HG02571 (cell line): ENCODE measurements at regions not wholly inside any gene's neighbourhood (a gene's known extent, or its start where the extent isn't known, plus 50 kb on each side); places are given as distances from the start of the nearest gene placed in this dataset.

Experiments
- ATAC-seq: cut with Tn5 transposase; IDR thresholded peaks from one replicate; pipeline ENCODE4 v1.9.1; 2021; ENCODE audit warnings: mild to moderate bottlenecking, moderate library complexity; ENCODE audit not compliant: unreplicated experiment

DNA sequence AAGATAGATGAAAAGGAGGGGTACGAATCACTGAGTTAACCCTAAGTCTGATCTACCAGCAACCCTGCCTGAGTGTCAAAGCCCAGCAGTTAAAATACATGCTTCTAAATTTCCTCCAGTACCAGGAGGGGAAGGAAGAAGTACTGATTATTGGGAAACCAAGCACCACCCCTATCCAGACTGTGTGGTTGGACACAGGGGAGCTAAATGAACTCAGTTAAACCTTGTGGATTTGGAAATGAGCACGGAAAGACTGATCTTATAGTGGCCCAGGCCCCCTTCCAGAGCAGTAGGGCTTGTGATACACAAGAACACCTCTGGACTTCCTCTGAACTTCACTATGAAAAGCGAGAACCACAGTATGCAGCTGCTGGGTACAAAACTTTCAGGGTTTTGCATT, 585.6 kb downstream of the MAFB start:
- no peak for ATAC-seq

DNA sequence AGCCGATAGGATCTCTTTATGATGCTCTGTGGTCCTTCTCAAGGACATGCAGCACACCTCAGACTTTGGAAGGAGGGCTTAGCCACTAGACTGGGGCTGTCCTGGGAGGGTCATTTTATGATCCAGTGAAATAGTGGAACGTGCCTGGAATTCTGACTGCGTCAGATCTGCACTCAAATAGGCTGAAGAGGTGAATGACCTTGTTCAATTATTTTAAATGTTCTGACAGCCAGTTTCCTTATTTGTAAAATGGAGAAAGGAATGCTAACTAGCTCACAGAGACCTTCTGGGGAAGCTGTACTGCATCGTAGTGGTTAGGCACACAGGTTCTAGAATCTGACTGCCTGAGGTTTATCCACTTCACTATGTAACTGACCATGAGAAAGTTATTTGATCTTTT, 587.5 kb downstream of the MAFB start:
- ATAC-seq: no peak

DNA sequence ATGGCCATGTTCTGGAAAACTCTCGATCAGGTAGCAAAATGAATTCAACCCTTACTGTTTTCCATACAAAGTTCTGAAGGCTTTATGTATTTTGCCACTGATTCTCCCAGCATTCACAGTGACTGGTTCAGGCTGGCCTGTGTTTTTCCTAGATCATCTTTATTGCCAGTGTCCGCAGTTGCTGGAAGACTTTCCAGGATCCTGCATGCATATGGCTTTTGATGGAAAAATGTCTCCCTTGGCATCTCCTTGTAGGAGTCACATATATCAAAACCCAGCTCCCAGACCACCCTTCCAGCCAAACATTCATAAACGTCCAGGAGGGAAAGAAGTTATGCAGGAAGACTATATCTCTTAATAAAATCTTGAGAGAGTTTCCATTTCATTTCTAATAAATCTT, 588.8 kb downstream of the MAFB start:
- no peak for ATAC-seq

DNA sequence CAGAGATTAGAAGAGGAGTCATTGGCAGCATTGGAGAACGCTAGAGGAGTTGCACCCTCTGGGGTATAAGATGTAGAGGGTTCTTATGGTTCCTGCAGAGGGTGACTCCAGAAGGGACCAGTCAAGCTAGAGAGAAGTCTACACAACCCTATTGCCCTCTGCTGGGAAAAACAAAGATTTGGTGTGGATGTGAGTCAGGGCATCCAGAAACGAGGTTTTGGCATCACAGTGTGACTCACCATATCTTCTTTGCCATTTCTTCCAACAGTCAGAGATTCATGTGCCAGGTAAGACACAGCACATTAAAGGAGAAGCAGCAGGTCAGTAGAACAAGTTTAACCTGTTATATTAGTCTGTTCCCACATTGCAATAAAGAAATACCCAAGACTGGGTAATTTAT, 598.8 kb downstream of the MAFB start:
- ATAC-seq: no peak

DNA sequence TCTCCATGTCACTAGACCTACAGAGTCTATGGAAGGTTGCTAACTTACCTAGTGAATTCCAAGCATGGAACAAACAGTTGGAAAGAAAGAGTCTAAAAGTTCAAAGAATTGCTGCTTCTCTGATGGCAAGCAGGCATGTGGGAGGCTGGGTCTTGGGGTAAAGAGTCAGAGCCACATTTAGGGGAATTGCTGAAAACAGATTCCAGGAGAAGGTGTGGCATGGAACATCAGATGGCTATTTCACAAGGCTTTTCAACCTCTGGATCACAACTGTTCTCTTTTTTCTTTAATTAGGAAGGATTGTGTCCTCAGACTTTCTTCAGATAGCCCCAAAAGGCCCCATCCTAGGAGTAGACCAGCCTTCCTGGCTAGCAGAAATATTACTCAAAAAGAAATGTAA, 601.5 kb downstream of the MAFB start:
- ATAC-seq: no peak

DNA sequence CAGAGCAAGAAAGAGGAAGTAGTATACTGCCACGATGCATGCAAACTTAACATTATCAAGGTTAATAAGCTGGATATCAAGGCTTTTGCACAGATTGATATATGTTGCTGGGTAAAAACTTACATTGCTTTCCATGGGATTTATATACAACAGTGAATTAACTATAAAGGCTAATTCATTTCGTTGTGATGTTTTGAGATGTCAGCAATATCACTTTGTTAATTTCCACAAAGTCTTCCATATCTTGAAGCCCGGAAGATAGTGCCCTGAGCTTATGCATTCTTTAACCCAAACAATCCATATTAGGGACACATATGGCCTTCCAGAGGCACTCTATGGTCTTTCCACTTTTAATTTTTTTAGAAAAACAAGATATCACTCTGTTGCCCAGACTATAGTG, 603.5 kb downstream of the MAFB start:
- ATAC-seq: no peak

DNA sequence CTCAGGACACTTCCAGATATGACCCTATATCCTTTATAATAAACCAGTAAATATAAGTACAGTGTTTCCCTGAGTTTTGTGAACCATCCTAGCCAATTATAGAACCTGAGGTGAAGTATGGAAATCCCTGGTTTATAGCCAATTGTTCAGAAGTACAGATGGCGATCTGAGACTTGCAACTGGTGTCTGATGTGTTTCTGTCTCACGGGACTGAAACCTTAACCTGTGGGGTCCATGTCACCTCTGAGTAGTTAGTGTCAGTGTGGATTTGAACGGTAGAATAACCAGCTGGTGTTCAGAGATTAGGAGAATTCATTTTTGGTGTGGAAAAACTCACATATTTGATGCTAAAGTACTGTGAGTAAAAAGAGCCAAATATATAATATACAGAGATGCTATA, 606.6 kb downstream of the MAFB start:
- no peak for ATAC-seq

DNA sequence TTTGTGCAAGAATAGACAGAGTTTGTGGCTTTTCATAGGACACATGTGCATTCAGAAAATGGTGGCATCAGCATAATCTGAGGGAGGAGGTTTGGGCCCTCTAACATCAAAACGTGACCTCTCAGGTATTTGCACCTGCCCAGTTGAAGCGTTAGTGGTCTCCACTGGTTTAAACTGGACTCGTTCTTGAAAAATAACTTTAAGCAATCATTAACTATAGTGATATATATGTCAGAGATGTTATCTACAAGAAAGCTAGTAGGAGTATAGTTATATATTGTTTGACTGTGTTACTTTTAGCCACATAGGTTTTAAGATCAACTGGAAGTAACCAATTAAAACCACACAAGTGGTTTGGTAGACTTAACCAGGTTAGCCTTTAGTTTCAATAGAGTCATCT, 607.4 kb downstream of the MAFB start:
- ATAC-seq: no peak

DNA sequence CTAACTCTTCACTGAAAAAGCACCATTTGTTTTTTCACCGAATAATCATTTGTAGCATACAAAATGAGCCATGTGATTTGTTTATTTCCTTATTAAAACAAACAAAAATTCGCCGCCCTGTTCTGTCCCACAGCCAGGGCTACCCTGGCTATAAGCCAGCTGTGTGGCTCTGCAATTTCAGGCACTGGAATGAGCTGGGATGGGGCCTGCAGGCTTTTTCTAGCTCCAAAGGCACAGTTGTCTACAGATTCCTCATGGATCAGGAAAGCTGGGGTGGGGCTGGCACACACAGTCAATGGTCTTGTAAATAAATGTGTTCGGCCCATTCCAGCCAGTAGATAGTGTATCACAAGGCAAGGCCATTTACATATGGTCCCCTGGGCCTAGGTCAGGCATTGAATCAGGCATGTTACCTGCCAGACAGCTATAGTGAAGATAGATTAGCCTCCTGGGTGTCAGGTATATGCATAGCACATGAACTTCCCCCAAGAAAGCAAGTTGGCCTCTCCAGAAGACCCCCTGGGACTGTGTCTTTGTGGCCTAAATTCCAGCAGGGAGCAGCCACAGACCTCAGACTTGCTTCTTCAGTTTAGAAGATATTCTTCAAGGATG, 608.9 kb downstream of the MAFB start:
- no peak for ATAC-seq

DNA sequence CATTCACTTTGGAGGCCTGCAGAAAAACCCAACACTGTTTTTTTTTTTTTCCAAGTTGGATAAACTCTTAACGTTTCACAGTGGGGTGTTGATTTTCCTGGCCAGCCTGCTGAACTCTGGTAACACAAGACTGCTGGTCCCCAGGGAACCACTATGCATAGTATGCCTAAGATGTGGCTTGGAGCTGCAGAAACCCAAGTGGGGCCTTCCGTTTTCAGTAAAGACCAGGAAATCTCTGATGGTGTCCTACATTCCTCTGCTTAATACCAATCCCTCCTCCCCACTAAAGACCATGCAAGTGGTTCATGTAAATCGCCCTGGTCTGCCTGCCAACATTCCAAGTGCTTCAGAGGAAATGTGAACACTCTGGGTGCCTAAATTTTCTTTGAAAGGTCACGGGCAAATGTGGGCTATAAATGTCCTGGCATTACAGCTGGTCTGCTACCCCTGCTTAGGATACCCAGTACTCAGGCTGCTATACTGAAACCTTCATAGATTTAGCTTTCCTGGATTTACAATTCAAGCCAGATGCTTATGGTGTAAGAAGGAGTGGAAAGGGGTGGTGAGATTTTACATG, 615.4 kb downstream of the MAFB start:
- no peak for ATAC-seq

DNA sequence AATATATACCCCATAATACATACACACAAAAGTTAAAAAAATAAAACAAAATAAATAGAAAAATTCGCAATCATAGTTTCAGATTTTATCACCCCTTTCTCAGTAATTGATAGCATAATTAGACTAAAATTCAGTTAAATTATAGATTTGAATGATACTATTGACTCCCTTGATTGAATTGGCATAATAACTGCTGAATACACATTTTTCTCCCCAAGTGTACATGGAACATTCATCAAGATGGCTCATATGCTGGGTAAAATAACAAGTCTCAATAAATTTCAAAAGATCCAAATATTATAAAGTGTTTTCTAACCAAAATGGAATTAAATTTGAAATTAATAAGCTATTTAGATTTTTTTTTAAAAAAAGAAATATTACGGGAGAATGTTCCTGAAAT, 616.1 kb downstream of the MAFB start:
- no peak for ATAC-seq

DNA sequence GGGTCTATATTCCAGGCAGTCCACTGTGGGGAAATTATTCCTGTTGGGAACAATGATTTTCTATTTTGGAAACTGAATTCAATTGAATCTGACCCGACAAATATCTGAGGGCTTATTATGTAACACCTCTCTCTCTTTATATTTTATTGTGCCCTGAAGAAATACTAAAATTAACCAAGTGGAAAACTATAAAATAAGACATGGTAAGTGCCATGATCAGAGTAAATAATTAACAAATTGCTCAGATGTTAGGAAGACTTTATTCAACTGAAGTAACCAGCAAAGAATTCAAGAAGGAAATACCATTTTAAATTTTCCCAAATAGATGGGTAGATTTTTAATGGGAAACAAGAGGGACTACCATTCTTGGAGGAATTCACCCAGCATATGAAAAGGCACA, 632.9 kb downstream of the MAFB start:
- ATAC-seq: no peak

DNA sequence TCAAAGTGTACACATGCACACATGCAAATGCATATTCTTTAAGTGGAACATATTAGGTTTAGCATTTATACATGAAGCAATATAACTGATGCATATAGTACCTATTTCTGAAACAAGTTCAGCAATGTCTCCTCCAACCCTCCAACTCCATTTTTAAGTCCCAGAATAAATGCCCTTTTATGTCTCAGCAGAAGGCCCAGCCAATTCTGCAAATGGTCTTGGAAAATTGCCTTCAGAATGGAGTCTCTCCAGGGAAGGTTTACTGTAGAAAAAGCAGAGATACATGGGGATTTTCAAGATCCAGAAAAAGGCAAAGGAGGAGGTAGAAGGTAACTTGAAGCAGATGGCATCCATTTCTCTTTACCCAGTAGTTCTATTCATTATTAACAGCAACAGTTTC, 633.3 kb downstream of the MAFB start:
- no peak for ATAC-seq

DNA sequence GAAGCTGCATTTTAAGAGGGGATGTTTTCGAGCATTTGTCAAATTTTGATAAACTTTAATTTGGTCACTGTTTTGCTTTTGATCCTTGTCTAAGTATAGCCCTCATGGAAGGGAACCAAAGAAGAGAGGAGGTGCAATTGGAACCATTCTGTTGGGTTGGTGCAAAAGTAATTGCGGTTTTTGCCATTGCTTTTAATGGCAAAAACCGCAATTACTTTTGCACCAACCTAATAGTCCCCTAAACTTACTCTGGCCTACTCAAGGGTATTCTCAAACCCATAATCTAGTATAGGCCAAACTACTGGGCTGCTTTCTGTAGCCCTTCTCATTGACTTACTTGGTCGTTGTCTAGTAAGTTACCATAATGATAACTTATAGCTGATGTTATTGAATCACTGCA, 634.7 kb downstream of the MAFB start:
- no peak for ATAC-seq

DNA sequence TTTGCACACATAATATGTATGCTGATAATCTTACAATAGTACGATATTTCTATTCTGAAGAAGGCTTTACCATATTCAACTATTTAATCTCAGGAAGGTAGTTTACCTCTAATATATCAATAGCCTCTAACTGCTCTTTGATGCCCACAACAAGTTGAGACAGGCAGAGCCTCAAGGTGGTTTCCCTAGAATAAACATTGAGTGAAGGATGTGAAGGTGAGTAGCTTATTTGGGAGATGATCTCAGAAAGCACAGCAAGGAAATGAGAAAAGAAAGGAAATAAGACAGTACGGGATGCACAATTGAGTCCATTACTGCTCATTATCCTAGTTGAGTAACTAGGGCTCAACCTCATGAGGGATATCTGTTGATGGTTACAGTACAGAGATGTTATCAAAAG, 638.4 kb downstream of the MAFB start:
- no peak for ATAC-seq

DNA sequence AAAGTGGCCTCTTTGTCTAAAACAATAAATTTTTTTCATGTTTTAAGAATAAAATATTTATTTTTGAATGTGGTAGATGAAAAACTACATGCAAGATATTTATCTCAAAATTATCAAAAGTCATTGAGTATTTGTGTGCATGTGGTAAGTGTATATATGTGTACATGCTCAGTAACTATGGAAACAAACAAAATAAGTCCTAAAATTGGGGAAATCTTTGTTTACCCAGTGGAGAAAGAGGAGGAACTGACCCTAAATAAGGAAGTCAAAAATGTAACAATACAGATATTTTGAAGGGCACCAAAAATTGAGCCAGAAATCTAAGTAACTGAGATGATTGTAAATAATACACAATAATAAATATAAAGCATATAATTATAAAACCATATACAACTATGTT, 639.2 kb downstream of the MAFB start:
- ATAC-seq: no peak

DNA sequence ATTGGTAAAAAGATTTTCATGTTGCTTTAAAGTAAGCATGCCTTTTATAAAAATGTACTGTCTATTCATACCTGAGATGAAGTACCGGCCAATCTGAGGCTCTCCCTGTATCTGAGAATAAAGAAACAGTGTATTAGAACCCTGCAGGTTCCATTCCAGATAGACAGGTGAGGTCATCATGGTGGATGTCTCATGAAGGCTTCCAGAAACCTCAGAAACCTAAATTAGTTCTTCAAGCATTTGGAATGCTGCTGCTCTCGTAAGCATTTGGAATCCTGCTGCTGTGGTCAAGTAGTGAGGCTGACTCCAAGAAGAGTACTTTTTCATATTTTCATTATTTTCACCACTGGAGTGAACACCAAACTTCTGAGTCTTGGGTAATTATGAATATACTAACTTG, 642.3 kb downstream of the MAFB start:
- no peak for ATAC-seq

DNA sequence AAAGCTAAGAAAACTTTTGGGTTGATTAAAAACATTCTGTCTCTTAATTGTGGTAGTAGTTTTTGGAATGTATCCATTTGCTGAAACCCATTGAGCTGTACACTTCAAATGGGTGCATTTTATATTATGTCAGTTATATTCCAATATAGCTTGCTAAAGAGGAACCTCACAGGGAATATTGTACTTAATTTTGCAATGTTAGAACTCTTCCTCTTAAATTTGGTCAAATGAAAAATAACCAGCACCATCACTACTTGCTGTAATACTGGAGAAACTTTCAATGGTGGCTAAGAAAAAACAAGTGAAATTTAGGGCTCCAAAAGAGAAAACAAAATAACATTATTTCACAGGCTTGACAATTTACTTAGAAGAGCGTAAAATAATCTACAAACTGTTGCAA, 651.5 kb downstream of the MAFB start:
- no peak for ATAC-seq

DNA sequence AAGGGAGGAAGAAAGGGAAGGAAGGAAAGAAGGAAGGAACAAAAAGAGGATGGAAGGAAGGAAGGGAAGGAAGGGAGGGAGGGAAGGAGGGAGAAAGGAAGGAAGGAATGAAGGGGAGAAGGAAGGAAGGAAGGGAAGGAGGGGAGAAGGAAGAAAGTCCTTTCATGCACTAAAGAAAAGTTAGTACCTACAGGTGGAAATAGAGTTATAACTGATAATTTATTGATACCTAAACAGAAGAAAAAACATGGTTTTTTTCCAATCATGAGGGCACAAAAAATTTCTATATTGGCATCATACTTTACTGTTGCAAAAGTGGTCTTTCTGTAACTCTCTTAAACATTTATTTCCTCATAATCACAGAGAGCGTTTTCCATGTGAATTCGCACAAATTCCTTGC, 659.4 kb downstream of the MAFB start:
- no peak for ATAC-seq

DNA sequence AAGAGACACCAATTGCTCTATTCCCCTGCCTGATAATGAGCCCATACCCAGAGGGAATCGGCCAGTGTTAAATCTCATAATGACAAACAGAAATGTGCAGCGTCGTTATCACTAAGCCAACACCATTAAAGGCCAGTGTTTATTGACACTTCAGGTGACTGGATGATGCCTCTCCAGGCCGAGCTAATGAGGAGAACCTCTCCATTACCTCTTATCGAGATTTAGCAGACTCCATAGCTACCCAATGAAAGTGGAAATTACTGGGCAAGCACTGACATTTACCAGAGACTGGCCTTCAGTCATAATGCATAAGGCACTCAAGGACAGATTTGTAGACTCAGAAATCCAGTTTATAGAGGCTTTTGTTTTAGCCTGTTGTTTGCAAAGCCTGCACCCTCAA, 669.5 kb downstream of the MAFB start:
- no peak for ATAC-seq

DNA sequence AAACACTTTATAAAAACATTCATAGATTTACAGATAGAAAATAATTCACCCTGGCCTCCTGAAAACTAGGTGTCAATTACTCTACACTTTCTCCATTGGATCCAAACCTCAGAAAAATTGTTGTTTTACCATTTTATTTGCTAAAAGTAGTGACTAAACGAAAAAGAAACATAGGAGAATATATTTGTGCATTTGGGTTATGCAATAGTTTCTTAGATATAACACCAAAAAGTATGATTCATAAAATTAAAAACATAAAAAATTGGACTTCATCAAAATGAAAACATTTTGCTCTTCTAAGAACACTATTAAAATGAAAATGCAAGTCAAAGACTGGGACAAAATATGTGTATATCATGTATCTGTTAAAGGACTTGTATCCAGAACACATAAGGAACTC, 671.3 kb downstream of the MAFB start:
- ATAC-seq: no peak

DNA sequence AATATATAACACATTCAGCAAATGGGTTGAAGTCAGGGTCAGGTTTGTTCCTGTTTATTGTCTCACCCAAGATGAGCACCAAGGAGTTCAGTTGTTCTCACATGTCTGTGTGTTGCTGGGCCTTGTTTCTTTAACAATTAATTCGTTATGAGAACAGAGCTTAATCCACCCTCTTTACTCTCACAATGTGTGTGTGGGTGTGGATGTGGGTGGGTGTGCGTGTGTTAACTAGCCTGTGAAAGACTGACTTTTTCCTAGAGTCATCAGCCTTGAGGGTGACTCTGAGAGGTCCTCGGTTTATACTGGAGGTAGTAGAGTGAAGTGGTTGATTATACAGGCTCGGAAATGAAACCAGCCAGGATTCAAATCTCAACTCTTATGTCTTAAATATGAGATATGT, 672.1 kb downstream of the MAFB start:
- ATAC-seq: no peak

DNA sequence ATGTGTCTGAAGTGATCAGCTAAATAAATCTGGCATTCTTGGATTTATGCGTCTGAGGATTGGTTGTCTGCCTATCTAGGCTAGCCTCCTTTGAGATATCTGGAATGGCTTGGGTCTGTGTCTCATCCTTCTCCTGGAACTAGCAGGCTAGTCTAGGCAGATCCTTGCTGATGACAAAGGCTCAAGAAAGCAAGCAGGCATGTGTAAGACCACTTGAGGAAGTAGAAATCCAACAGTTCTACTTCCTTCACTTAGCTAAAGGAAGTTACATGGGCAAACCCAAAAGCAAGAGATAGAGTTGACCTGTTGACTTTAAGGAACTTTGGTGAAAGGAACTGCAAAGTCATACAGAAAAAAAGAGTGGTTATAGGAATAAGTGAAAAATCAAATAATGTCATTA, 672.6 kb downstream of the MAFB start:
- ATAC-seq: no peak
